HG02610 (cell line): ENCODE measurements at regions not wholly inside any gene's neighbourhood (a gene's known extent, or its start where the extent isn't known, plus 50 kb on each side); places are given as distances from the start of the nearest gene placed in this dataset.

Experiments
- ATAC-seq: cut with Tn5 transposase; IDR thresholded peaks from one replicate; pipeline ENCODE4 v1.9.1; 2021; ENCODE audit warnings: mild to moderate bottlenecking, moderate library complexity; ENCODE audit not compliant: unreplicated experiment

DNA sequence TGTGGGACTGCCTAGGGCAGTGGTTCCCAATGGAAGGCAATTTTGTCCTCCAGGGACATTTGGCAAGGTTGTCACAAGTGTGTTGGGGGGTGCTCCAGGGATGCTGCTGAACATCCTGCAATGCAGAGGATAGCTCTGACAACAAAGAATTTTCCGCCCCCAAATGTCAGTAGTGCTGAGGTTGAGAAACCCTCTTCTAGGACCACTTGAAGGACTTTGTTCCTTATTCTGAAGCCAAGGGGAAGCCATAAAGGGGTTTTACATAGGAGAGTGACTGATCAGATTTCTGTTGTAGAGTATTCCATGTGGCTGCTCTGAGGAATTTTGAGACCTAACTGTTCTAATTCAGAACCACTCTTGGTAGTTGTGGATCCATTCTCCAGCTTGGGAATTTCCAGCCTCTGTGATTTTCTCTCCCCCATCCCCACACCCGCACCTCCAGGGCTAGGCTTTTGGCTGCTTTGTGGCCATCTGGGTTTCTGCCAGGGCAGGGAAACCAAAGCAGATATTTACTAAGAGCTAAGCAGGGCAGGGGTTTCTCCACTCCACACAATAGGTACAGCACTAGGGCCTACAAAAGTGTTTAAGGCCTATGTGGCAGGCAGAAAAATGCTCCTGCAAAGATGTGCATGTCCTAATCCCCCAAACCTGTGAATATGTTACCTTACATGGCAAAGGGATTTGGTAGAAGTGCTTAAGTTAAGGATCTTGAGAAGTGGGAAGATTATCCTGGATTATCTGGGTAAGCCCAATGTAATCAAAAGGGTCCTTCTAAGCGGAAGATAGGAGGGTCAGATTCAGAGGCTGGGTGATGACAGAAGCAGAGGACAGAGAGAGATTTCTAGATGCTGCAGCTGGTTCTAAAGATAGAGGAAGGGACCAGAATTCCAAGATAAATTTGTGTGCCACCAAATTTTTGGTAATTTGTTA is 135.4 kb downstream of the TMEM17 start:
- ATAC-seq: no peak

DNA sequence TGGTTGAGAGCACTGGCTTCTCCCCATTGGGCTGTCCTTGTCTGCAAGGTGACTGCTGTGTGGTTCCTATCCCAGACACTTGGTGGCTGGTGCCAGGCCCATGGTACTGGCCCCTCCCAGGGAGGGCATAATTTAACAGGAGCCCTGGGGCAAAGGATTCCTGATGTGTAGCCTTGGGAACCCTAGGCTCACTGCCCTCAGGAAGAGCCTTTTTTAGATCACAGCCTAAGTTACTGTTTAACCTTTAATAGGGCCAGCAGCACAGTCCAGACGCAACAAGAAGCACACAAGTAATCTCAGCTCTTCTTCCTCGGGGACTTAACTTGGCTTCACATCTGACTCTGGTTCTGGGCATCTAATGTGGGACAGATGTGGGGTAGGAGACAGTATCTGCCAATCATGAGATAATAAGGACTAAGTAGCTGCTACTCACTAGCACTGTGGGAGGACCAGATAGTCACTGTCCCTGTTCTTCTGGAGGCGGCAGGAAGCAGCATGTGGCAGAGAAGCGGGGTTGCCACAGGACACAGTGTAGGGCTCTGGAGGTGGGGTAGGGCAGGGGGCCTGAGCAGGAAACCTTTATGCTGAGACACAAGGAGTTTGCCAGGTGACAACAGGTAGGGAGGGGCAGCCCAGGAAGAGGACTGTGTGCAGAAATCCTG is 136.3 kb downstream of the TMEM17 start:
- ATAC-seq: no peak

DNA sequence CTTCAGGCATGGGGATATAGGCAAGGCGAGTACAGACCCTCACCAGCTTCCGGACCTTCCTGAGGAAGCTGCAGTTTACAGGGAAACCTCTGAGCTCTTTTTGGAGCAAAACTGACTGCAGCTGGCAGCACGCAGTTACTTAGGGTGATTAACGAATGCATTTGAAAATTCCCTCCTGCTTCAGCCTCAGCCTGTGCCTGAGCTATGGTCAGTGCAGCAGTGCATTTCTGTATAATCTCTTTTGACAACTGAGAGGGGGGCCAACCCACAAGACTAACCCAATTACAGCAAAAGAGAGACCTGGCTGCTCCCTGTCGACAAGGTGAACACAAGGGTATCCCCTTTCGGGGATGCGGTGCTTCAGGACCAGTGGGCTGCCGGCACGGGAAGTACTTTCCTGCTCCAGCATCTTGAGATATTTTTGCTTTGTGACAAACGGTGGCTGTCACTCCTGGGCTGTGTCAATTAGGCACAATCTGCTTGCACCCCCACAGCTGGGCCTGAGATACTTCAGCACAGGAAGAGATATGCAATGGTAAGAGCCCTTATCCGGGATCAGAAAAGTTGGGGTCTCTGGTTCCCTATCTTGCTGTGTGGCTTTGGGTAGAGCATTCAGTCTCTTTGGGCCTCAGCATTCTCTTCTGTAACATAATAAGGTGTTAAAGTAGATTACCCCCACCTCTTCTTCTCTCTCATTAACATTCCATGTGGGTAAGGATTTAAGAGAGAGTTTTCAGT is 141.0 kb downstream of the TMEM17 start:
- no peak for ATAC-seq

DNA sequence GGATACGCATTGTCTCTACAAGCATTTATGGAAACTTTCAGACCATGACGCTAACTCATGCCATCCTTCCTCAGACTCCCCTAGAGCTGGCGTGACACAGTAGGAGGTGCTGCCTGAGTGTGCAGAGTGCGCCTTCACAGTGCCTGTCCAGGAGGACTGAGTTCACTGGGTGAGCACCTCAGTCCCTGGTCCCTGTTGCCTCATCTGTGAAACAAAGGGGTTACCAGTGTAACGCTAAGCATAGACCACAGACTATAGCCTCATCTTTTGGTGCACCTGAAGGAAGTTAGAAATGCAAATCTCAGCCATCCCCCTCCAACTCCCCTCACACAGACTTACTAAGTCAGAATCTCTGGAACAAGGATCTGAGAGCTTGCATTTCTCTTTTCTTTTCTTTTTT is 142.8 kb downstream of the TMEM17 start:
- peak; percentile 86 for ATAC-seq

- ATAC-seq: peak; percentile 62
Measured at GRCh38 chr2:62362561-62362960, 143.4 kb downstream of the TMEM17 start.

DNA sequence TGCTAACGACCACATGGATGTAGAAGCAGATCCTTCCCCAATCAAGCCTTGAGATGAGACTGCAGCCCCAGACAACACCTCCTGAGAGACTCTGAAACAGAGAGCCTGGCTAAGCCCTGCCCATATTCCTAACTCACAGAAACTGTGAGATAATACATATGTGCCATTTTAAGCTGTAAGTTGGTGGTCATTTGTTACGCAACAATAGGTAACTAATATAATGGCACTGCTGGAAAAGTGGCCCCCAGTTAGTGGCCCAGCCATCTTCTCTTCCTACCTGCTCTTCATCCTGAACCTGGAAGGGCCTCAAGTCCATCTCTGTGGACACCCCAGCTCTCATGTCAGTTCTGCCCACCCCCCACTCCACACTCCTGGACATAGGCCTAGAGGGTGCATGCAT is 144.0 kb downstream of the TMEM17 start:
- ATAC-seq: no peak

GRCh38 chr2:62354771-62355561 is 151.0 kb downstream of the TMEM17 start:
- ATAC-seq: no peak

DNA sequence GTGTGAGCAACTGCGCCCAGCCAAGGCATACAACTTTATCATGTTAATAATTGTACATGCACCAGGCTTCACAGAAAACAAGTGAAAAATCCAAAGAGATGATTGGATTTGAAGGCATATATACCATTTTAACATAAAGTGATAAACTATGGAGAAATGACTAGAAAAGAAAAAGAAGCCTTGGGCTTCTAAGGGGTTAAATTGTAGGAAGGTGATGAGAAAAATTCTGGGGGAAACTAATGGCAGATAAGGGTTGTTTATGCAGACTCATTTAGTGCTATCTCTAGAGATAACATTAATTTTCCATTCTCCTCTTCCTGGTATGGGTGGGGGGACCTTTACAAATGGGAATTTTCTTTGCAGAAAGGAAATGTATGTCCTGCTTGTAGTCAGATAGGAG is 154.0 kb downstream of the TMEM17 start:
- ATAC-seq: no peak

DNA sequence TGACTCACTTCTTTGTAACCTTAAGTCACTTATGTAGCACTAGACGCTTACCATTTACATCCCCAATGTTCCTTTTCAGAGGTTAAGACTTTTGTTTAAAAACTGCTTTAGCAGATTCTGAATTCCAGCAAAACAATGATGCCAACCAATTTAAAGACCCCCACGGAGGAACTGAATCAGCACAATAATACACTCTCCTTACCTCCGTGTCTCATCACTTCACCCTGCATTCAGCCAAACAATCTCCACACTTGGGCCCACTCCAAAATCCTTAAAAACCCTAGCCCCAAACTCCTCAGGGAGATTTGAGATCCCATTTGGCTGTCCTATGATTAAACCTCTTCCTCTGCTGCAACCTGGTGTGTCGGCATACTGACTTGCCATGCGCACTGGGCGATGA is 153.9 kb downstream of the B3GNT2 start:
- no peak for ATAC-seq

DNA sequence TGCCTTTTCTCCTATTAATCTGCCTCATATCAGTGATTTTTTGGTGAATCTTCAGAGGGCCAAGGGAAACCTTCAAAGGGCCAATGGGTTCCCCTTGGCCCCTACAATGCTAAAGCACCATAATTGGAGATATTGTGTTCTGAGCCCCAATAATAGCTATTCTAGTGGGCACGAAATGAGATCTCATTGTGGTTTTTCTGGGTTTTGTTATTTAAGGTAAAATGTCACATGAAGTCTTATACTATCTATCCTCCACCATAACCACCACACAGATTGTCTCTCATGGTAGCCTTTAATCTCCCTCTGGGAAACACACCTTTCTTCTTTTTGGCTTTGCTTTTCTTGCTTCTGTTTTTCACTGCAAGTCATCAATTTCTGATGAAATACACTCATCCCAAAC is 152.8 kb downstream of the B3GNT2 start:
- no peak for ATAC-seq

DNA sequence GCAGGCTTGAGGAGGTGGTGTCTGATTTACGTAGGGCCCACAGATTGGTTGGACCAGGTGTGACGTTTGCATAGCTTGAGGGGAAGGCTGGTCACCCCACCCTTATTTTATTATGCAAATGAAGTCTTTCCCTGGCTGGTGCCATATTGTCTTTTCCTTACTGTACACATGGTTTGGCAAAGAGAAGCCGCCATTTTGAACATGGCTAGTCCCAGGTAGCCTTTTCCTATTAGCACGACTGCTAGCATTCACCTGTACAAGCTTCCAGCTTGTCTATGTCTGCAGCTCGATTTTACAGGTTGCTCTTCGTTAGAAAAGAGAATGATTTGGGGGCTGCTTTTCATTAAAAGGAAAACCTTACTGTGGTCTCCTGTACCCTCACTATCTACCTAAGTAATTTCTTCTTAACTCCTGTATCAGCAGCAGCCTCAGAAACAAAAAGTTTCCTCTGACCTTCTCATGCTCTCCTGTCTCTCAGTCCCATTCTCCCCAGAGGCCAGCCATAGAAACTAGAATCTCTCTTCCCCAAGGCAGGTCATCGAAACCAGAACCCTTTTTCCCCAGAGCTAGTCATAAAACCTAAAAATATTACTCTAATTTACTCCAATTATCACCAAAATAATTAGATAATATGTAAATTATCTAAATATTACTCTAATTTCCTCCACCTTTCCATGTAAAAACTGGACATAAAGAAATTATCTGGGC is 151.8 kb downstream of the B3GNT2 start:
- ATAC-seq: no peak

GRCh38 chr2:62344472-62344871 is 148.6 kb downstream of the B3GNT2 start:
- ATAC-seq: peak; percentile 77

GRCh38 chr2:62343636-62344337 is 147.9 kb downstream of the B3GNT2 start:
- ATAC-seq: no peak

DNA sequence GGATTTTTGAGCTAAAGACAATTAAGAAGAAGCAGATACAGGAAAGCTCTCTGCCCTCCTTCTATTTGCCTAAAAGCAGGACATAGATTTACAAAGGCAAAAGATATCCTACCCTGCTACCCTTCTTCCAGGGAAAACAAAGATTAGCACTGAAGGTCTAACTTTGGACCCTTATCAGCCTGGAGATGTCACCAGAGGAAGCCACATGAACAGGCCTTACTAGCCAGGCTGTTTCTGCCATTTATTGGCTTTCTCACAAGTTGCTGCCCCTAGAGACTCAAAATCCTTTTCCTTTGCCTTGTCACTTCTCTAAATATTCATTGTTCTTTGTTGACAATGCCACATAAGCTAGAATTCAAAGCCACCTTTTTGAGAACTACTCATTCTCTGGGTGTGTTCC is 147.3 kb downstream of the B3GNT2 start:
- ATAC-seq: no peak

DNA sequence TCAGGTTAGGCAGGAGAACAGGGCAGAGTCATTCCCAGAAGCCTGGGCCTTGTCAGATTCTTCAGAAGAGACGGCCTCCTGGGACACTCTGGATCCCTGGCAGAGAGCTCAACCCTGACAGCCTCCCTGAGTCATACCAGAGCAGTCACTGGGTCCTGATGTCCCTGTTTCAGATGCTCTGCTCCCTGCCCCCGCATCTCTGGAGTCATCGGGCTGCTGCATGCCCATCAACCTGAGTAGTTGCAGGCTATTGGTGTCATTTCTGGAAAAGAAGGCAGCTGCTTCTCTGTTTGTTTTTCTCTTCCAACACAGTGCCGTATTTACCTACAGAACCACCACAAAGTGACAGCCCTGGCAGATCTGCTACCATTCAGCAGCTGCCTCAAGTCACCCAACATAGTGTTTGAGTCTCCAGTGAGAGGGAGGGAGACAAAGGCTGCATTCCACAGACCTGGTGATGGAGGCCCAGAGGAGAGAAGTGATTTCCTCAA is 145.1 kb downstream of the B3GNT2 start:
- peak; percentile 84 for ATAC-seq

GRCh38 chr2:62339837-62340236 is 143.9 kb downstream of the B3GNT2 start:
- ATAC-seq: no peak

- no peak for ATAC-seq
Measured at GRCh38 chr2:62339413-62339812, 143.5 kb downstream of the B3GNT2 start.

- ATAC-seq: no peak
Measured at GRCh38 chr2:62338111-62338510, 142.2 kb downstream of the B3GNT2 start.

- no peak for ATAC-seq
Measured at GRCh38 chr2:62337403-62337802, 141.5 kb downstream of the B3GNT2 start.
